ENCODE measurements at regions not wholly inside any gene's neighbourhood (a gene's known extent, or its start where the extent isn't known, plus 50 kb on each side); places are given as distances from the start of the nearest gene placed in this dataset.

- Histone ChIP-seq H3K36me3 (ENCODE audit: control insufficient read depth, insufficient read depth, low read length) (no peaks in the 10 kb centered on the region), H3K4me2 (ENCODE audit: insufficient read depth, low read length) (no peak overlapping the region), H3K9me1 (ENCODE audit: control insufficient read depth, insufficient read depth, low read length) (no peaks in the 10 kb centered on the region), H3K27ac (ENCODE audit: extremely low read depth, low read depth, low read length) (no peak overlapping the region), H3K4me3 (no peak overlapping the region), H3K4me1 (replicated peaks in 1 of 2; ENCODE audit: control insufficient read depth in 2 of 2, insufficient read depth in 2 of 2, low read length in 2 of 2) (no peaks in the 10 kb centered on the region), H3K9me3 (replicated peaks; ENCODE audit: control insufficient read depth, insufficient read depth, low read depth, low read length) (no peaks in the 10 kb centered on the region), H3K27me3 (ENCODE audit: control insufficient read depth in 2 of 2, insufficient read depth in 2 of 2, low read length in 2 of 2) (no peaks in the 10 kb centered on the region; a peak in 1 of 5 replicates), H4K20me1 (replicated peaks; ENCODE audit: control insufficient read depth, insufficient read depth, low read length) (no peaks in the 10 kb centered on the region), H3K79me2 (ENCODE audit: control insufficient read depth, insufficient read depth, low read length) (no peaks in the 10 kb centered on the region), H3K9ac (ENCODE audit: insufficient read depth in 1 of 2, low read depth in 2 of 2, low read length in 2 of 2) (no peak overlapping the region), H2AFZ (ENCODE audit: low read depth, low read length) (no peak overlapping the region)
- no peak for ATAC-seq
- intact Hi-C loops (cut with micrococcal nuclease): loop anchor here (5.0 to 10.0 kb wide), 3 partner anchors 167 to 1855 kb away; no protein-coding TSS in a partner anchor
- no TSS peak for BruUV-seq (replicated peaks)
- CTCF ChIA-PET (ENCODE audit: low intra/inter-chr PET ratio): interaction anchor here (2.9 kb wide), 1 partner anchor 606 kb away, joined by 30 read pairs; no protein-coding TSS in a partner anchor
- DNase-seq (ENCODE audit: extremely low read depth in 1 of 4, low spot score in 3 of 4): no peak
- no peak for FAIRE-seq
- POLR2A ChIA-PET: no interaction called here
- WGBS (ENCODE audit: insufficient coverage, low coverage, missing lambda C conversion rate): 2% methylated on average over 9 of the region's 9 CpGs
- no peak for TF ChIP-seq TBP (optimal IDR thresholded peaks at IDR 0.05; ENCODE audit: low read depth, low read length)
- no peak for TF ChIP-seq NFIX (CRISPR knock-in tag; IDR thresholded peaks at IDR 0.05; ENCODE audit: low read depth)
- no peak for TF ChIP-seq MECOM (CRISPR knock-in tag; IDR thresholded peaks at IDR 0.05)
- no peak for TF ChIP-seq MXI1 (IDR thresholded peaks at IDR 0.05; ENCODE audit: low read depth, low read length)
- TF ChIP-seq ZNF75A (CRISPR knock-in tag; IDR thresholded peaks at IDR 0.05): no peak
- no peak for TF ChIP-seq IFI16 (CRISPR knock-in tag; IDR thresholded peaks at IDR 0.05)
- TF ChIP-seq SNIP1 (IDR thresholded peaks at IDR 0.05; ENCODE audit: low read depth): no peak
- TF ChIP-seq MEF2A (IDR thresholded peaks at IDR 0.05; ENCODE audit: control insufficient read depth, low read depth, low read length): no peak
- TF ChIP-seq NR2F6 (CRISPR knock-in tag; IDR thresholded peaks at IDR 0.05): no peak
- no peak for TF ChIP-seq ZNF518B (CRISPR knock-in tag; IDR thresholded peaks at IDR 0.05)
- no peak for TF ChIP-seq TOE1 (IDR thresholded peaks at IDR 0.05; ENCODE audit: borderline replicate concordance)
- TF ChIP-seq TOE1 (CRISPR knock-in tag; IDR thresholded peaks at IDR 0.05; ENCODE audit: borderline replicate concordance, low read depth): no peak
- TF ChIP-seq KDM4B (IDR thresholded peaks at IDR 0.05; ENCODE audit: borderline replicate concordance in 2 of 2, low read depth in 1 of 2): no peak
- no peak for TF ChIP-seq SIN3B (IDR thresholded peaks at IDR 0.05; ENCODE audit: low read depth)
- in situ Hi-C loops (cut with MboI): loop anchor here (10.0 to 25.0 kb wide), 2 partner anchors 607 to 1860 kb away; partner anchors contain the start of gene PDGFRA
These were observed 281.5 kb downstream of the USP46 start for GRCh38 chr4:52377563-52377962.
